GM12872 (cell line): ENCODE measurements at regions not wholly inside any gene's neighbourhood (a gene's known extent, or its start where the extent isn't known, plus 50 kb on each side); places are given as distances from the start of the nearest gene placed in this dataset.

ENCODE experiments used
- TF ChIP-seq, protein P1 (sequence below): IDR thresholded peaks from 3 replicates; pipeline ENCODE4 v1.5.1; 2011; ENCODE audit warnings: low read depth, mild to moderate bottlenecking, low read length, moderate library complexity; ENCODE audit not compliant: insufficient read depth

GRCh38 chr11:79973721-79974617, 533.1 kb upstream of the TENM4 start:
- TF ChIP-seq, protein P1, sequence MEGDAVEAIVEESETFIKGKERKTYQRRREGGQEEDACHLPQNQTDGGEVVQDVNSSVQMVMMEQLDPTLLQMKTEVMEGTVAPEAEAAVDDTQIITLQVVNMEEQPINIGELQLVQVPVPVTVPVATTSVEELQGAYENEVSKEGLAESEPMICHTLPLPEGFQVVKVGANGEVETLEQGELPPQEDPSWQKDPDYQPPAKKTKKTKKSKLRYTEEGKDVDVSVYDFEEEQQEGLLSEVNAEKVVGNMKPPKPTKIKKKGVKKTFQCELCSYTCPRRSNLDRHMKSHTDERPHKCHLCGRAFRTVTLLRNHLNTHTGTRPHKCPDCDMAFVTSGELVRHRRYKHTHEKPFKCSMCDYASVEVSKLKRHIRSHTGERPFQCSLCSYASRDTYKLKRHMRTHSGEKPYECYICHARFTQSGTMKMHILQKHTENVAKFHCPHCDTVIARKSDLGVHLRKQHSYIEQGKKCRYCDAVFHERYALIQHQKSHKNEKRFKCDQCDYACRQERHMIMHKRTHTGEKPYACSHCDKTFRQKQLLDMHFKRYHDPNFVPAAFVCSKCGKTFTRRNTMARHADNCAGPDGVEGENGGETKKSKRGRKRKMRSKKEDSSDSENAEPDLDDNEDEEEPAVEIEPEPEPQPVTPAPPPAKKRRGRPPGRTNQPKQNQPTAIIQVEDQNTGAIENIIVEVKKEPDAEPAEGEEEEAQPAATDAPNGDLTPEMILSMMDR, result no peak

GRCh38 chr11:79971255-79971654, 530.4 kb upstream of the TENM4 start:
- TF ChIP-seq, protein P1, result no peak

DNA sequence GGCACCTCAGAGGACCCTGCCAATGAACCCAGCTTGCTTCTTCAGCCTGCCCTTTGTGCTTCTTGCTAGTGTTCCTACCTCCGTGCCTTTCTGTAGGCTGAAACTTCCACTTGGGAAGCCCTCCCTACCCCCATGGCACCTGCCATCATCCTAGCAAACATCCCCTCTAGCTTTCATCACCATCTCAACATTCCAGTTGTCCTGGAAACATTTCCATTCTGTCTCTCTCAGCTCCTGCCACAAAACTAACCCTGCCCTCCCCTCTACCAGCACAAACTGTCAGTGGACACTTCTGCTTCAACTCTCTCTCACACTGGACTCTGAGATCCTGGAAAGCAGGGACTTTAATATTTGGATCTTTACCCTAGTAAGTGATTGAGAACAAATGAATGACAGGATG, 525.8 kb upstream of the TENM4 start:
- TF ChIP-seq, protein P1, result no peak

DNA sequence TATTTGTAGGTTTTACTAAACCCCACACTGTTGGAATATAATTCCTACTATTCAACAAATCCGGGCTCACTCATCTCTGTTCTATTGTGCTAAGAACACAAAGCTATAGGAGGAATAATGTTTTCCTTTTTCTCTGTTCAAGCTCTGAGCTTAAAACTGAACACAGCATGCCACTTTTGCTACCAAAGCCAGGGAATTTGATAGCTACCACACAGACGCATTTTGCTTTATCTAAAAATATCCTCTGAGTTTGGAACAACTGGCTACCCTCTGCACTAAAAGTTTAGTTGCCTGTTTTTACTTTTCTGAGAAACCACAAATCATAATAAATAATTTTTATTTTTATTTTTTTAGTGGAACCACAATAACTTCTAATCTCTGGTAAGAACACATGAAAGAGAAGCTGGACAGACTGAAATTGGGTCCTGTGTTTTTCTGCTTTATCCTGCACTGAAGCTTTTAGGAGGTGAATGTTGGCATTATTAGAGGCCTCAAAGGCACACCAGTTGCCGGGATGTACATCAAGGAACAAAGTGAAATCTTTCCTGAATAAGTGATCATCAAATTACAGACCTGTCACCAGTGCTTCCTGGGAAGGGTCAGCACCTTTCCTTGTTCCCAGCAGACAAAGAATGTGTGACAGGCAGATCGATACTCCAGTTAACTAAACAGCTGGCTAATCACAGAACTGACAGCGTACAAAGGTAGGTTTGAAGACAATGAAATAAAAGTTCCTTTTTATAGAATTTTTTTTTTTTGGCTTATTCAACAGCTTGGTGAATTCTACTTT, 523.2 kb upstream of the TENM4 start:
- TF ChIP-seq, protein P1, result no peak

- TF ChIP-seq, protein P1, result no peak
Measured at GRCh38 chr11:79960461-79960860, 519.6 kb upstream of the TENM4 start.

DNA sequence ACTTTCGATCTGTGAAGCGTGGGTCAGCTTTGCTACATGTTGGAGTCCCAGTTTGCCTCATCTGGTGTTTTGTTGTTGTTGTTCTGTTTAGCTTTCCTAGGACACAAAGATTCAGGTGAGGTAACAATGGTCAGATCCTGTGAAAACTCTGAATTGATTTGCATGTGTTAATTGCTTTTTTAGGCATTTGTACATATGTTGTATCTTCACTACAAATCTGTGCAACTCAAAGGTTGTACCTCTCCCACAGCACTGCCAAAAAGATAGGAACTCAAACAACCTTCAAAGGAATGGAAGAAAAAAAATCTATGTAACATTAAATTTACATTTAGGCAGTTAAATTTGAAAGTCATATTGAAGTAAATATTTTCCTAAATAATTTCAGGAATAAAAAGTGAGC, 518.5 kb upstream of the TENM4 start:
- TF ChIP-seq, protein P1, result no peak

- TF ChIP-seq, protein P1, result no peak
Measured at GRCh38 chr11:79957702-79958101, 516.9 kb upstream of the TENM4 start.
